Adrenal gland (tissue), 5 donors: ENCODE measurements at regions not wholly inside any gene's neighbourhood (a gene's known extent, or its start where the extent isn't known, plus 50 kb on each side); places are given as distances from the start of the nearest gene placed in this dataset.

Experiments used
- POLR2A ChIP-seq, 2 donors: fragments of 450-650 bp; IDR thresholded peaks; one replicate each; pipeline ENCODE4 v1.6.1; 2017; ENCODE audit warnings: antibody characterized with exemption in 2 of 2, mild to moderate bottlenecking in 2 of 2, moderate library complexity in 1 of 2
- TF ChIP-seq, protein P1 (sequence below), 6 experiments: fragments of 450-650 bp in 4 of 6; fragments of 200-600 bp in 2 of 6; sonication (generic) in 1 of 6; IDR thresholded peaks; 1 replicate in 5 of 6; 2 replicates in 1 of 6; pipeline versions ENCODE4 v1.5.1 to v1.8.0; 2016 to 2021; ENCODE audit warnings: antibody characterized with exemption in 6 of 6, mild to moderate bottlenecking in 2 of 6, moderate library complexity in 1 of 6
- donor health status: DM: no; HTN: no; CAD: no.

DNA sequence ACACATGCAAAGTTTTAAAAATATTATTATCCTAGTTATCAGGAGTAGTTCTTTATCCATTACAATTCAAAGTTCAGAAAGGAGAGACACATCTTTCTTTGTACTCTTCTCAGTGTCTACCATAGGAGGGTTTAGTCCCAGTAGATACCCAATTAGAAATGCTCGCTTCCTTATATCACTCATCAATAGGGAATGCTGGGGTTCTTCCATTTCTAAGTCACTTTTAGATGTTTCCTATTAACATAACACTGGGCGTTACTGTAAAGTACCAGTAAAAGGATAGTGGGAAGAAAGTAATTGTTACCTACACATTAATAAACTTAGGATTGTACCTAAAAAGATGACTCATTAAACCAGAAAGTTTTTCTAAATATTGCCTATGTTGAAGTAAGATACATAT, 348.3 kb upstream of the CDH6 start:
- TF ChIP-seq, protein P1, sequence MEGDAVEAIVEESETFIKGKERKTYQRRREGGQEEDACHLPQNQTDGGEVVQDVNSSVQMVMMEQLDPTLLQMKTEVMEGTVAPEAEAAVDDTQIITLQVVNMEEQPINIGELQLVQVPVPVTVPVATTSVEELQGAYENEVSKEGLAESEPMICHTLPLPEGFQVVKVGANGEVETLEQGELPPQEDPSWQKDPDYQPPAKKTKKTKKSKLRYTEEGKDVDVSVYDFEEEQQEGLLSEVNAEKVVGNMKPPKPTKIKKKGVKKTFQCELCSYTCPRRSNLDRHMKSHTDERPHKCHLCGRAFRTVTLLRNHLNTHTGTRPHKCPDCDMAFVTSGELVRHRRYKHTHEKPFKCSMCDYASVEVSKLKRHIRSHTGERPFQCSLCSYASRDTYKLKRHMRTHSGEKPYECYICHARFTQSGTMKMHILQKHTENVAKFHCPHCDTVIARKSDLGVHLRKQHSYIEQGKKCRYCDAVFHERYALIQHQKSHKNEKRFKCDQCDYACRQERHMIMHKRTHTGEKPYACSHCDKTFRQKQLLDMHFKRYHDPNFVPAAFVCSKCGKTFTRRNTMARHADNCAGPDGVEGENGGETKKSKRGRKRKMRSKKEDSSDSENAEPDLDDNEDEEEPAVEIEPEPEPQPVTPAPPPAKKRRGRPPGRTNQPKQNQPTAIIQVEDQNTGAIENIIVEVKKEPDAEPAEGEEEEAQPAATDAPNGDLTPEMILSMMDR (IDR thresholded peaks at IDR 0.05): no peak
- no peak for TF ChIP-seq POLR2A (IDR thresholded peaks at IDR 0.05)
